HG03571 (cell line): ENCODE measurements at regions not wholly inside any gene's neighbourhood (a gene's known extent, or its start where the extent isn't known, plus 50 kb on each side); places are given as distances from the start of the nearest gene placed in this dataset.

ENCODE experiments used
- ATAC-seq: cut with Tn5 transposase; IDR thresholded peaks from one replicate; pipeline ENCODE4 v1.9.1; 2021; ENCODE audit not compliant: unreplicated experiment

- ATAC-seq = no peak
Measured at GRCh38 chr20:39890697-39891096, 798.3 kb downstream of the MAFB start.

GRCh38 chr20:39888310-39888709 lies 800.7 kb downstream of the MAFB start:
- no peak for ATAC-seq

- no peak for ATAC-seq
Measured at GRCh38 chr20:39886650-39887190, 802.3 kb downstream of the MAFB start.

GRCh38 chr20:39885975-39886649 lies 802.9 kb downstream of the MAFB start:
- ATAC-seq = no peak

GRCh38 chr20:39882806-39883205 lies 806.2 kb downstream of the MAFB start:
- no peak for ATAC-seq

GRCh38 chr20:39880890-39881289 lies 808.1 kb downstream of the MAFB start:
- ATAC-seq = peak; percentile 55

- no peak for ATAC-seq
Measured at GRCh38 chr20:39879296-39879695, 809.7 kb downstream of the MAFB start.

- ATAC-seq = no peak
Measured at GRCh38 chr20:39878809-39879208, 810.2 kb downstream of the MAFB start.

- no peak for ATAC-seq
Measured at GRCh38 chr20:39878320-39878719, 810.7 kb downstream of the MAFB start.

- no peak for ATAC-seq
Measured at GRCh38 chr20:39877788-39878187, 811.2 kb downstream of the MAFB start.

- ATAC-seq = no peak
Measured at GRCh38 chr20:39876976-39877635, 811.9 kb downstream of the MAFB start.

- ATAC-seq = no peak
Measured at GRCh38 chr20:39875492-39876110, 813.4 kb downstream of the MAFB start.

- peak; percentile 90 for ATAC-seq
Measured at GRCh38 chr20:39874049-39874893, 814.8 kb downstream of the MAFB start.

- no peak for ATAC-seq
Measured at GRCh38 chr20:39873286-39873685, 815.8 kb downstream of the MAFB start.

- ATAC-seq = no peak
Measured at GRCh38 chr20:39871013-39871412, 818.0 kb downstream of the MAFB start.

GRCh38 chr20:39865446-39865845 lies 823.6 kb downstream of the MAFB start:
- no peak for ATAC-seq

- ATAC-seq = no peak
Measured at GRCh38 chr20:39862470-39862891, 826.6 kb downstream of the MAFB start.

- no peak for ATAC-seq
Measured at GRCh38 chr20:39861381-39861780, 827.7 kb downstream of the MAFB start.

GRCh38 chr20:39857835-39858234 lies 831.2 kb downstream of the MAFB start:
- ATAC-seq = no peak

GRCh38 chr20:39857187-39857586 lies 831.8 kb downstream of the MAFB start:
- ATAC-seq = no peak

GRCh38 chr20:39855799-39856198 lies 833.2 kb downstream of the MAFB start:
- ATAC-seq = no peak
